Gastrocnemius medialis (tissue), 4 donors: ENCODE measurements at regions not wholly inside any gene's neighbourhood (a gene's known extent, or its start where the extent isn't known, plus 50 kb on each side); places are given as distances from the start of the nearest gene placed in this dataset.
"Not testable (repeated sequence)": the region's sequence is repeated elsewhere in the genome, so short reads cannot be mapped to it uniquely, and the experiment has no call there.

Experiments
- ATAC-seq, 2 donors: fragments of 150-250 bp; one replicate each; pipeline ENCODE4 v1.9.1; 2016
- DNase-seq, 2 donors: peaks; one replicate each; pipeline ENCODE4 v3.0.0-alpha.2; 2019
- H3K27ac ChIP-seq, 4 donors: fragments of 200-600 bp; sonication (generic); 1 replicate in 1 of 4; 2 replicates in 3 of 4; pipeline ENCODE4 v1.5.1; 2016 to 2018; ENCODE audit warnings: mild to moderate bottlenecking in 2 of 4, moderate library complexity in 1 of 4
- H3K27me3 ChIP-seq, 3 donors: fragments of 200-600 bp; sonication (generic) in 2 of 3; 1 replicate in 1 of 3; 2 replicates in 2 of 3; pipeline versions ENCODE4 v1.5.1 to v1.6.0; 2016 to 2019; ENCODE audit warnings: mild to moderate bottlenecking in 1 of 3, moderate library complexity in 1 of 3
- H3K36me3 ChIP-seq, 2 donors: fragments of 200-600 bp; sonication (generic) in 1 of 2; one replicate each; pipeline ENCODE4 v1.5.1; 2017 to 2018
- H3K4me1 ChIP-seq, 2 donors: fragments of 200-600 bp; sonication (generic) in 1 of 2; one replicate each; pipeline ENCODE4 v1.5.1; 2016 to 2017; ENCODE audit warnings: mild to moderate bottlenecking in 2 of 2
- H3K4me3 ChIP-seq, 4 donors: fragments of 200-600 bp; sonication (generic) in 3 of 4; 1 replicate in 1 of 4; 2 replicates in 3 of 4; pipeline ENCODE4 v1.5.1; 2016 to 2019; ENCODE audit warnings: mild to moderate bottlenecking in 2 of 4
- H3K9me3 ChIP-seq, 3 donors: fragments of 200-600 bp; sonication (generic) in 2 of 3; 1 replicate in 1 of 3; 2 replicates in 2 of 3; pipeline ENCODE4 v1.5.1; 2016 to 2019
- CTCF ChIP-seq, 5 experiments: fragments of 450-650 bp in 3 of 5; fragments of 200-600 bp in 2 of 5; sonication (generic) in 2 of 5; IDR thresholded peaks in 4 of 5; conservative IDR thresholded peaks in 1 of 5; 1 replicate in 4 of 5; 2 replicates in 1 of 5; pipeline ENCODE4 v1.5.1; 2016 to 2019; ENCODE audit warnings: antibody characterized with exemption in 5 of 5, mild to moderate bottlenecking in 3 of 5, moderate library complexity in 3 of 5
- POLR2A ChIP-seq, 2 donors: fragments of 450-650 bp; IDR thresholded peaks; one replicate each; pipeline ENCODE4 v1.6.1; 2017; ENCODE audit warnings: antibody characterized with exemption in 2 of 2, mild to moderate bottlenecking in 2 of 2, moderate library complexity in 2 of 2
- in situ Hi-C, 4 donors: fragments of 200-750 bp; cut with MboI; loops; one replicate each; pipeline versions ENCODE4 v1.15.0 to v1.8.0; 2017; ENCODE audit warnings: low sequenced_read_pairs in 4 of 4
- intact Hi-C: fragments of 100-400 bp; cut with DNase I; formaldehyde crosslinking; loops from one replicate; pipeline ENCODE4 v1.15.1; 2023; ENCODE audit warnings: low total_unique reads

- intact Hi-C loops, DNase-seq, H3K36me3 ChIP-seq, H3K27me3 ChIP-seq, ATAC-seq, in situ Hi-C loops, H3K4me1 ChIP-seq, H3K9me3 ChIP-seq, H3K4me3 ChIP-seq, H3K27ac ChIP-seq: not testable (repeated sequence)
Measured at GRCh38 chr9:63912451-63912850, 1372.6 kb downstream of the FOXD4L5 start.

- H3K4me1 ChIP-seq, H3K36me3 ChIP-seq, DNase-seq, H3K9me3 ChIP-seq, H3K4me3 ChIP-seq, in situ Hi-C loops, ATAC-seq, H3K27me3 ChIP-seq, H3K27ac ChIP-seq, intact Hi-C loops: not testable (repeated sequence)
Measured at GRCh38 chr9:63909076-63909475, 1375.9 kb downstream of the FOXD4L5 start.

- H3K27ac ChIP-seq, DNase-seq, H3K4me1 ChIP-seq, in situ Hi-C loops, H3K36me3 ChIP-seq, H3K27me3 ChIP-seq, intact Hi-C loops, H3K9me3 ChIP-seq, H3K4me3 ChIP-seq, ATAC-seq: not testable (repeated sequence)
Measured at GRCh38 chr9:63899637-63900190, 1385.3 kb downstream of the FOXD4L5 start.

- H3K36me3 ChIP-seq, H3K9me3 ChIP-seq, in situ Hi-C loops, intact Hi-C loops, DNase-seq, H3K27me3 ChIP-seq, ATAC-seq, H3K27ac ChIP-seq, H3K4me3 ChIP-seq, H3K4me1 ChIP-seq: not testable (repeated sequence)
Measured at GRCh38 chr9:63881386-63881785, 1403.6 kb downstream of the FOXD4L5 start.

GRCh38 chr9:63876380-63876779 is 1408.6 kb downstream of the FOXD4L5 start:
- ATAC-seq, H3K27me3 ChIP-seq, DNase-seq, H3K4me1 ChIP-seq, intact Hi-C loops, H3K36me3 ChIP-seq, in situ Hi-C loops, H3K4me3 ChIP-seq, H3K27ac ChIP-seq, H3K9me3 ChIP-seq: not testable (repeated sequence)

- DNase-seq: peak in 1 of 2 donors; percentile 10
- Histone ChIP-seq H3K36me3 (no peaks in the 10 kb centered on the region), H3K9me3 (no peaks in the 10 kb centered on the region), H3K4me3 (peak overlapping the region in 2 of 4 donors; percentile 28 to 32), H3K4me1 (no peaks in the 10 kb centered on the region), H3K27ac (no peak overlapping the region), H3K27me3 (no peaks in the 10 kb centered on the region)
- intact Hi-C loops: no loop called here
- no peak for ATAC-seq
- no peak for TF ChIP-seq POLR2A (IDR thresholded peaks at IDR 0.05)
- no peak for TF ChIP-seq CTCF (IDR thresholded peaks at IDR 0.05 in 4 of 5, conservative IDR thresholded peaks at IDR 0.05 in 1 of 5)
- in situ Hi-C loops: no loop called here
Measured at GRCh38 chr9:63859475-63860215, 1425.4 kb downstream of the FOXD4L5 start.

GRCh38 chr9:63859090-63859474 is 1425.9 kb downstream of the FOXD4L5 start:
- H3K4me1 ChIP-seq, in situ Hi-C loops, ATAC-seq, H3K9me3 ChIP-seq, DNase-seq, H3K27ac ChIP-seq, H3K36me3 ChIP-seq, intact Hi-C loops, H3K27me3 ChIP-seq: not testable (repeated sequence)
- peak overlapping the region in 2 of 4 donors; percentile 28 to 32 for H3K4me3 ChIP-seq

- in situ Hi-C loops: not testable (repeated sequence)
Measured at GRCh38 chr9:63853140-63853751, 1431.8 kb downstream of the FOXD4L5 start.

GRCh38 chr9:63824804-63825203 is 1460.2 kb downstream of the FOXD4L5 start:
- H3K4me1 ChIP-seq, in situ Hi-C loops: not testable (repeated sequence)

More at GRCh38 chr9:63853140-63853751, 1431.8 kb downstream of the FOXD4L5 start:
- intact Hi-C loops, H3K4me1 ChIP-seq, H3K36me3 ChIP-seq, H3K4me3 ChIP-seq, H3K27ac ChIP-seq, ATAC-seq, H3K9me3 ChIP-seq, DNase-seq, H3K27me3 ChIP-seq: not testable (repeated sequence)

GRCh38 chr9:63823375-63824201 is 1461.4 kb downstream of the FOXD4L5 start:
- peak; percentile 47 to 53 for ATAC-seq

More at GRCh38 chr9:63824804-63825203, 1460.2 kb downstream of the FOXD4L5 start:
- DNase-seq, H3K4me3 ChIP-seq, H3K27me3 ChIP-seq, H3K36me3 ChIP-seq, ATAC-seq, intact Hi-C loops, H3K9me3 ChIP-seq, H3K27ac ChIP-seq: not testable (repeated sequence)

More at GRCh38 chr9:63823375-63824201, 1461.4 kb downstream of the FOXD4L5 start:
- H3K4me3 ChIP-seq, H3K9me3 ChIP-seq, in situ Hi-C loops, H3K27ac ChIP-seq, DNase-seq, intact Hi-C loops, H3K36me3 ChIP-seq, H3K27me3 ChIP-seq, H3K4me1 ChIP-seq: not testable (repeated sequence)
